NCI-H748 (cell line): ENCODE measurements at regions not wholly inside any gene's neighbourhood (a gene's known extent, or its start where the extent isn't known, plus 50 kb on each side); places are given as distances from the start of the nearest gene placed in this dataset.
"Not testable (repeated sequence)": the region's sequence is repeated elsewhere in the genome, so short reads cannot be mapped to it uniquely, and the experiment has no call there.

Experiments
- DNase-seq: peaks from one replicate; lab custom pipeline; 2025; ENCODE audit not compliant: unreplicated experiment; lab: John Stamatoyannopoulos, UW

- no peak for DNase-seq
These were observed 617.1 kb upstream of the GYPC start for GRCh38 chr2:126038861-126039260.

GRCh38 chr2:126041391-126042047, 614.4 kb upstream of the GYPC start:
- no peak for DNase-seq

- DNase-seq: no peak
These were observed 613.9 kb upstream of the GYPC start for GRCh38 chr2:126042089-126042488.

GRCh38 chr2:126048719-126049118, 607.2 kb upstream of the GYPC start:
- no peak for DNase-seq

- DNase-seq: no peak
These were observed 606.5 kb upstream of the GYPC start for GRCh38 chr2:126049461-126049860.

GRCh38 chr2:126050991-126051736, 604.8 kb upstream of the GYPC start:
- no peak for DNase-seq

- DNase-seq: not testable (repeated sequence)
These were observed 604.2 kb upstream of the GYPC start for GRCh38 chr2:126051737-126052240.

- no peak for DNase-seq
These were observed 596.6 kb upstream of the GYPC start for GRCh38 chr2:126059379-126059778.

GRCh38 chr2:126085011-126085795, 570.8 kb upstream of the GYPC start:
- DNase-seq: no peak

GRCh38 chr2:126100962-126101361, 555.0 kb upstream of the GYPC start:
- DNase-seq: no peak

GRCh38 chr2:126106006-126106405, 550.0 kb upstream of the GYPC start:
- DNase-seq: no peak

- no peak for DNase-seq
These were observed 548.1 kb upstream of the GYPC start for GRCh38 chr2:126107883-126108282.

GRCh38 chr2:126115975-126116374, 540.0 kb upstream of the GYPC start:
- peak; percentile 83 for DNase-seq

GRCh38 chr2:126117886-126118285, 538.1 kb upstream of the GYPC start:
- DNase-seq: peak; percentile 11

- no peak for DNase-seq
These were observed 510.2 kb upstream of the GYPC start for GRCh38 chr2:126145752-126146151.

- no peak for DNase-seq
These were observed 501.6 kb upstream of the GYPC start for GRCh38 chr2:126154256-126154785.

- DNase-seq: peak; percentile 14
These were observed 495.0 kb upstream of the GYPC start for GRCh38 chr2:126160950-126161349.

- DNase-seq: no peak
These were observed 483.2 kb upstream of the GYPC start for GRCh38 chr2:126172631-126173184.

- no peak for DNase-seq
These were observed 480.7 kb upstream of the GYPC start for GRCh38 chr2:126175222-126175621.

GRCh38 chr2:126177479-126177878, 478.5 kb upstream of the GYPC start:
- no peak for DNase-seq

- DNase-seq: no peak
These were observed 468.3 kb upstream of the GYPC start for GRCh38 chr2:126187668-126188067.
